DMS153 (cell line): ENCODE measurements at regions not wholly inside any gene's neighbourhood (a gene's known extent, or its start where the extent isn't known, plus 50 kb on each side); places are given as distances from the start of the nearest gene placed in this dataset.

Experiments used
- DNase-seq: peaks from one replicate; lab custom pipeline; 2025; lab: John Stamatoyannopoulos, UW

DNA sequence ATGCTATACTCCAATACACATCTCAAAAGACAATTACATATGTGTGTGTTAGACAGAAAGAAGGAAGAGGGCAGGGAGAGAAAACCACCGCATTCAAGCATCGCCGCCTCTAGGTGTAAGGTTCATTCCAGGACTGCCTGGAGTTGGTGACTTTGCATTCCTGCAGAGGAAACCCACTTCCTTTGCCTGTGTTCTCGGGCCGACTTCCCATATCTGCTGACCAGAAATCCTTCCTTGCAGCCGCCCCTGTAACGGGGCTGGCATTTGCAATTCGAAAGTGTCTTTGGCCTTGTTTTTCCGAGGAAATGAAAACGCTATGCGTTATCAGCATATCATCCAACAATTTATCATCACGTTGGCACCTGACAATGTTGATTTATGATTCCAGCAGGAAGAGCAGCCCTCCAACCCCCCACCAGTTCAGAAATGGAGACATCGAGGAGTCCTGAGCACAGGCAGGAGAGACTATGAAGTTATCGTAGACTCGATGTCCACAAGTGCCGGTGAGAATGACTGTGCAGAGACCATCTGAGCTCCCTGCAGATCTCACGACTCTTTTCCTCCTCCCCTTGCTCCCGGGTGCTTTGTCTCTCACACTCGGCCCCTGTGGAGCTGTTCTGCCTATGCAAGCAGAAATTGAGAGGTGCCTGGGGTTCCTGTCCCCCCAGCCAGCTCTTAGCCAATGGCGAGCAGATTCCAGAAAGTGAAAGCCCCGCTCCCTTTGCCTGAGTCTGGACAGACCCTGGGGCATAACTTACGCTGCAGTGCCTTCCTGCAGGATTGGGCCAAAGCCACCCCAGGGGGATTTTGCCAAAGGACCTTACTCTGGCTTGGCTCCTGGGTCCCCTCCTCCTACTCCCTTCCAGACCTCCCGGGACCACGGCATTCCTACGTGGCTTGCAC is 68.9 kb upstream of the FOXK1 start:
- no peak for DNase-seq

DNA sequence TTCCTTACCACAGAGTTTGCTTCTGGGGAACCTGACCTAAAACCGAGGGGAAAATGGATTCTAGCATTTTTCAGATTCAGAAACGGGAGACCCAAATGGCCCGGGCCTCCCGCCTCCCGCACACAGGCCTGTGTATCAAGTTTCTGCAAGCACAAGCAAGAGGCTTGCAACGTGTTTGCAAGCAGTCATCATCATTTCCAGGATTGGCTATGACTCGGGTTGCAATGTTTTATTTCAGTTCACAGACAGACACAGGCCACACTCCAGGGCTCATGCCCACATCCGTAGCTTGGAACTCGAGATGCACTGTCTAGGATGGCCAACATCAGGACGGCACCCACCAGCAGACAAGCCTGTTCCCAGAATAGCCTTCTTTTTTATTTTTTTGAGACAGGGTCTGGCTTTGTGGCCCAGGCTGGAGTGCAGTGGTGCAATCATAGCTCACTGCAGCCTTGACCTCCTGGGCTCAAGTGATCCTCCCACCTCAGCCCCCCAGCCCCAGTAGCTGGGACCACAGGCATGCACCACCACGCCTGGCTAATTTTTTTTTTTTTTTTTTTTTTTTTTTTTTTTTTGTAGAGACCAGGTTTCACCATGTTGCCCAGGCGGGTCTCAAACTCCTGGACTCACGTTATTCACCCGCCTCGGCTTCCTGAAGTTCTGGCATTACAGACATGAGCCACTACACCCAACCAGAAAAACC is 68.1 kb upstream of the FOXK1 start:
- DNase-seq = no peak

DNA sequence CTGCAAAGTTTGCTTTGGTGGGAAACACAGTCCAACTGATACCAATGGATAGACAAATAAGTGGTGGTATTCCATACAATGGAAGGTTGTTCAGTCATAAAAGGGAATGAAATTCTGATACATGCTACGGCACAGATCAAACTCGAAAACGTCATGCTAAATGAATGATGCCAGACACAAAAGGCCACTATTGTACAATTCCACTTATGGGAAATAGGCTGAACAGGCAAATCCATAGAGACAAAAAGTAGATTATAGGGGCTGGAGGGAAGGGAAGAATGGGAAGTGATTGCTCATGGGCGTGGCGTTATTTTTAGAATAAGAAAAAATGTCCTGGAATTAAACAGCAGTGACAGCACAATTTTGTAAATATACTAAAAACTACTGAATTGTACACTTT is 66.0 kb upstream of the FOXK1 start:
- DNase-seq = no peak

DNA sequence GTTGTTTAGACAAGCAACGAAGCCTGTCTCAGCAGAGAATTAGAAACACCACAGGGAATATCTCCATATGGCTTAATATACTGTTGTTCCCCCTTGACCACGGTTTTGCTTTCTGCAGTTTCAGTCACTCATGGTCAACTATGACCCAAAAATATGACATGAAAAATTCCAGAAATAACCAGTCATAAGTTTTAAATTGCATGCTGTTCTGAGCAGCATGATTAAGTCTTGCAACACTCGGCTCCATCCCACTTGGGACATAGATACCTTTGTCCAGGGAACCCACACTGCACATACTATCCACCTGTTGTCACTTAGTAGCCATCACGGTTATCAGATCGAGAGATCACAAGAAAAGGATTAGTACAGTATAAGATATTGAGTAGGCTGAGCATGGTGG is 60.7 kb upstream of the FOXK1 start:
- DNase-seq = no peak

DNA sequence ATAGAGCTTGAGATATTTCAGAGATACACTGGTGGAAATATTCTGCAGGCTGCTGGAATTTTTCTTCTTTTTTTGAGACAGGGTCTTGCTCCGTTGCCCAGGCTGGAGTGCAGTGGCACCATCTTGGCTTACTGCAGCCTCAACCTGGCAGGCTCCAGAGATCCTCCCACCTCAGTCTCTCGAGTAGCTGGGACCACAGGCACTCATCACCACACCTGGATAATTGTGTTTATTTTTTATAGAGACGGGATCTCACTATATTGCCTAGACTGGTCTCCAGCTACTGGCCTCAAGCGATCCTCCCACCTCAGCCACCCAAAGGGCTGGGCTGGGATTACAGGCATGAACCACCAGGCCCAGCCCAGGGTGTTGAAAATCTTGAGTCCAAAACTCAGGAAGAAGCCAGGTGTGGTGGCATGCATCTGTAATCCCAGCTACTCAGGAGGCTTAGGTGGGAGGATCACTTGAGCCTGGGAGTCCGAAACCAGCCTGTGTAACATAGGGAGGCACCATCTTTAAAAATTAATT is 55.7 kb upstream of the FOXK1 start:
- DNase-seq = no peak

DNA sequence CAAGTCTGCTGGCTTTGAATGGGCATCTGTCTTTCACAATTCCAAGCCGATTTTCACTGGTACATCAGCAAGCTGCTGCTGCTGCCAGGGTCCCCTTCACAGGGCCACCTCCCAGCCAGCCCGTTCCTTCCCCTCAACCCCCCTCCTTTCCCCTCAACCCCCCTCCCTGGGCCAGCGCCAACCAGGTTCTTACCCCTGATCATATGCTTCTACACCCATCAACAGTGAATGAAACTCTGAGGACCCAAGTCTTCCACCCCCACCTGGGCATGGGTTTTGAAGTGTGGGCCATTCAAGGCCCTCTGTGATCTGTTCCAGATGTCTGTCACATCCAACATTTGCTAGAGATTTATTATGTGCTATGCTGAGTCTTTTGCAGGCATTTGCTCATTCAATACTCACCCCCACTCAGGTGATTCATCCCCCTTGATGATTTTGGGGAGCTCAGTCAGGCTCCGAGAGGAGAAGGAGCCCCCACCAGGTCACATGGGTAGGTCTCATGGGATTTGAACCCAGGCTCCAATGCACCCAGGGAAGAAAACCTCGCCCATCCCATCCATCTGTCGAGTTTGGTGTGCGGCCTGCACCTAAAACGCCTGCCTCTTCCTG is 52.7 kb upstream of the FOXK1 start:
- DNase-seq = no peak

DNA sequence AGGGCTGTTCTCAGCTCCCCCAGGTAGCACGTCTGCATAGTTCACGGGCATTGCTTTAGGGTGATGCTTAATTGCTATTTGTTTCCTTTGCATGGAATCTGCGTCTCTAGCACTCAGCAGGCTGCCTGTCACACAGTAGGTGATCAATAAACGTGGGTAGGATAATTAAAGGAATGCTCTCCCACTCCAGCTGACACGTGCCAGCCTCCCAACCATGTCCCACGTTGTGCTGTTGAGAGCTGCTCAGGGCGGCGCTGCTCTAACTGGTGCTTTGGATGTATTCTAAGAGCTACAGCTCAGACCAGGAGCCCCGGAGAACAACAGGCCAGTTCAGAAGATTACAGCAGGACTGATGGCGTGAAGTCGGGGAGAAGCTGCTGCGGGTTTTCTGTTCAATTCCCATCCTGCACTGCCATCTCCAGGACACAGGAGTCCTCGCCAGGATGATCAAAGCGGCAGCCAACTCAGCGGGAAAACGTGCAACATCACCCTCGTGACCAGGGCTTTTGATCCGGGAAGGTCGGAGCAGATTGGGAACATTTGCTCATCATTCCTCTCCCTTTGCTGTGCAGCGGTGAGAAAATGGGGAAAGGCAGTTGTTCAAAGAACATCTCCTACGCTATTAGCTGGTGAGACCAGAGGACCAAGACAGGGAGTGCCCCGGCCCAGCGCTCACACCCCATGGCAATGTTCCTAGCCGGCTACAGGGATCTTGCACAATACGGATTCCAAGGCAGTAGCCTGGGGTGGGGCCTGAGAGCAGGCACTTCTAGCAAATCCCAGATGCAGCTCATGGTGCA is 50.5 kb upstream of the FOXK1 start:
- DNase-seq = peak; percentile 81
